ENCODE measurements at regions not wholly inside any gene's neighbourhood (a gene's known extent, or its start where the extent isn't known, plus 50 kb on each side); places are given as distances from the start of the nearest gene placed in this dataset.

DNA sequence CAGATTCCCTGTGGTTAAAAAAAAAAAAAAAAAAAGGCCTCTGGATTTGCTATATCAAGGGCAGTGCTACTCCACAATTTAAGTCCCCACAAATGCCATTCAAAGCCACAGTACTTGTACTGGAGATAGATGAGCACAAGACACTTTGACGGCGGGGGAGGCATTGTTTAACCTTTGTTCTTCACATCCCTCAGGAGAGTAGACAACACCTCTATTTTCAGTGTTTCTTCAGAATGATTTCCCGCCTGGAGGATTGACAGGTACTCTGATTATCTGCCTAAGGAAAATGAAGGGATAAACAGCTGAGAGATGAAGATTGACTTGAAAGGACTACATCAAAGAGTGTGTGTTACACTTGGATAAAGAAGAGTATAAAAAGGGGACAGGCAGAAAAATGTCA is 58.7 kb downstream of the OTOL1 start:
- Histone ChIP-seq H3K36me3 (ENCODE audit: insufficient read depth, low read depth, low read length) (no peaks in the 10 kb centered on the region), H3K4me1 (ENCODE audit: insufficient read depth, low read length) (peaks cover 6% of the 10 kb centered on the region; the same call in 1 of the 2 replicates), H3K9me3 (ENCODE audit: insufficient read depth, low read depth, low read length) (no peaks in the 10 kb centered on the region), H3K27ac (ENCODE audit: low read length) (no peak overlapping the region), H3K27me3 (ENCODE audit: insufficient read depth, low read length) (no peaks in the 10 kb centered on the region), H3K4me3 (ENCODE audit: low read length) (no peak overlapping the region), H3K9ac (ENCODE audit: low read depth, low read length) (no peak overlapping the region)

DNA sequence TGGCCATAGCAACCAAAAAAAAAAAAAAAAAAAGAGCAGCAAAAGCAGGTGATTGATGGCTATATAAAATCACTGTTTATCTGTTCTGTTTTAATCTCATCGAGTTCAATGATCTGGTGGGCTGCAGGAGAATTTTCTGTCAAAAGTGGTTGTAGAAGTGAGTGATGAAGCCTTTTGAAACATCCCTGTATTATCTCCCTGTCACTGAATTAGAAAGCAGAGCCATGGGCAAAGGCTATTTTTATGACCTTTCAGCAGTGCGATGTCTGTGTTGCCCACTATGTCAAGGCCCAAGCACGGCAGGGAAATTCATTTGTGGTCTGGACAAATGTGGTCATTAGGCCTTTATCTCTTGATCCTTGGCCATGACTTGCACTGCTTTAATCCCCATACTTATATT is 59.9 kb downstream of the OTOL1 start:
- no peak overlapping the region for H3K9ac ChIP-seq (ENCODE audit: low read depth, low read length)
- H3K4me3 ChIP-seq (ENCODE audit: low read length), result no peak overlapping the region
- no peak overlapping the region for H3K27ac ChIP-seq (ENCODE audit: low read length)
- H3K4me1 ChIP-seq (ENCODE audit: insufficient read depth, low read length), result peaks cover 6% of the 10 kb centered on the region; the same call in 1 of the 2 replicates
- no peaks in the 10 kb centered on the region for H3K27me3 ChIP-seq (ENCODE audit: insufficient read depth, low read length)
- H3K36me3 ChIP-seq (ENCODE audit: insufficient read depth, low read depth, low read length), result no peaks in the 10 kb centered on the region
- no peaks in the 10 kb centered on the region for H3K9me3 ChIP-seq (ENCODE audit: insufficient read depth, low read depth, low read length)

DNA sequence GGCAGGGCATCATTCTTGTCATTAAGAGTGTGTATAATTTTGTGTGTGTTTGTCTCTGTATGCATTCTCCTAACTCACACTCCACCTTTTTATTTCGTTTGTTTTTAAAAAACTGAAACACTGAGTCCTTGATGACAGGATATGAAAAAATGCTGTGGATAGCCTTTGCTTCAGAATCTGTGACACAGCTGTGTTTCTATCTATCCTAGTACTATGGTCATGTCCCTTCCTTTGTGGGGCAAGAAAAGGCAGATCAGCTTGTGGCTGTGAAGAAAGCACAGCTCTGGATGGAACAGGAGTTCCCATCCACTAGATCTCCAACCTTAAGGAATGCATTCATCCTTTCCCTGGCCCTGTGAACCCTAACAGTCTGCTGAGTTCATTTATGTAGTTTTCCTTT is 60.3 kb downstream of the OTOL1 start:
- H3K4me3 ChIP-seq (ENCODE audit: low read length), result no peak overlapping the region
- no peak overlapping the region for H3K27ac ChIP-seq (ENCODE audit: low read length)
- H3K9ac ChIP-seq (ENCODE audit: low read depth, low read length), result no peak overlapping the region
- peaks cover 6% of the 10 kb centered on the region; the same call in 1 of the 2 replicates for H3K4me1 ChIP-seq (ENCODE audit: insufficient read depth, low read length)
- H3K9me3 ChIP-seq (ENCODE audit: insufficient read depth, low read depth, low read length), result no peaks in the 10 kb centered on the region
- H3K36me3 ChIP-seq (ENCODE audit: insufficient read depth, low read depth, low read length), result no peaks in the 10 kb centered on the region
- H3K27me3 ChIP-seq (ENCODE audit: insufficient read depth, low read length), result no peaks in the 10 kb centered on the region

DNA sequence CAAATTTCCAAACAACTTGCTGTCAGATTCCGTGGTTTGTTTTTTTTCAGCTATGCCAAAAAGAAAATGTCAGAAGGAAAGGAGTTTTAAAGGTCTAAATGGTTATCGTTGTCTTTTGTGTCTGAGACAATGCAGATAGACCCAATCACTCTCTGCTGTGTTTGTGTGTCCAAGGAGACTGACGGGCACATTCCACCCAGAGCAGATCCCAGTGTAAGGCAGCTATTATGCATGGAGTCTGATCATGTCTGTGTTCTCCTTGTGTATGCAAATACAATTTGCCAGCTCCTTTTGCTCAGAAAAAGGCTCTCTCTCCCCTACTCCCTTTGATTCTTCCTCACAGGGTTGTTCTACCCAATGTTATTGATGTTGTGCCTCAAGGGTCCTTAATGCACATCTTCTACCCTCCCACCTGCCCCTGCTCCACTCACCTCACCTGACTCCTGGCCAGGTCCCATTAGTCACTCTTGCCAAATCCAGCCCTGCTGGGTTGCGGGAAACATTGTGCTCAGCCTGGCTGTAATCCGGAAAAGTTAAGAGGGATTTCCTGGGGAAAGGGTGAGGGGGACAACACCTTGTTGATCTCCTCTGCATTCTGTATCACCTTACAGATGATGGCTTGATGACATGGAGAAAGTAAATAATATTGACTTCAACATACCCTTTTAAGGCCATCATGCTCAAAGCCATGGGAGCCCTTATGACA is 61.0 kb downstream of the OTOL1 start:
- H3K9ac ChIP-seq (ENCODE audit: low read depth, low read length), result no peak overlapping the region
- H3K4me1 ChIP-seq (ENCODE audit: insufficient read depth, low read length), result peaks cover 6% of the 10 kb centered on the region; the same call in 1 of the 2 replicates
- no peak overlapping the region for H3K4me3 ChIP-seq (ENCODE audit: low read length)
- H3K27me3 ChIP-seq (ENCODE audit: insufficient read depth, low read length), result no peaks in the 10 kb centered on the region
- H3K36me3 ChIP-seq (ENCODE audit: insufficient read depth, low read depth, low read length), result no peaks in the 10 kb centered on the region
- no peak overlapping the region for H3K27ac ChIP-seq (ENCODE audit: low read length)
- no peaks in the 10 kb centered on the region for H3K9me3 ChIP-seq (ENCODE audit: insufficient read depth, low read depth, low read length)

DNA sequence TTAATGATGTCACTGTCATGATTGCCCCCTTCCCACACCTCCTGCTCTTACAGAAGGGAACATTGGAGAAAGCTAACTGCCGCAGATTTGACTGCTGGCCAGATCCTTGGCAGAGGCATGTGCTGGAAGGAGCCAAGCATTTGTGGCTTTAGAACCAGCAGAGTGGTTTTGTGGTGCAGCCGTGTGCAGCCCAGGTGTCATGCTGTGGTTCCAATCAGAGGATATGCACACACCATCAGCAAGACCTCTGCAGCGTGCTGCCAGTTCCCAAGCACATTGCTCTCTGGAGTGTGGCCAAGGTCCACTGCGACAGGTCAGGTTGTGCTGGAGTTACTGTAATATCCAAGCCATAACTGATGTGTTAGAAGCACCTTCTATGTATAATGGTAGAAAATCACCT is 61.6 kb downstream of the OTOL1 start:
- H3K27ac ChIP-seq (ENCODE audit: low read length), result no peak overlapping the region
- H3K36me3 ChIP-seq (ENCODE audit: insufficient read depth, low read depth, low read length), result no peaks in the 10 kb centered on the region
- no peak overlapping the region for H3K4me3 ChIP-seq (ENCODE audit: low read length)
- H3K27me3 ChIP-seq (ENCODE audit: insufficient read depth, low read length), result no peaks in the 10 kb centered on the region
- H3K4me1 ChIP-seq (ENCODE audit: insufficient read depth, low read length), result no peaks in the 10 kb centered on the region
- no peak overlapping the region for H3K9ac ChIP-seq (ENCODE audit: low read depth, low read length)
- no peaks in the 10 kb centered on the region for H3K9me3 ChIP-seq (ENCODE audit: insufficient read depth, low read depth, low read length)

DNA sequence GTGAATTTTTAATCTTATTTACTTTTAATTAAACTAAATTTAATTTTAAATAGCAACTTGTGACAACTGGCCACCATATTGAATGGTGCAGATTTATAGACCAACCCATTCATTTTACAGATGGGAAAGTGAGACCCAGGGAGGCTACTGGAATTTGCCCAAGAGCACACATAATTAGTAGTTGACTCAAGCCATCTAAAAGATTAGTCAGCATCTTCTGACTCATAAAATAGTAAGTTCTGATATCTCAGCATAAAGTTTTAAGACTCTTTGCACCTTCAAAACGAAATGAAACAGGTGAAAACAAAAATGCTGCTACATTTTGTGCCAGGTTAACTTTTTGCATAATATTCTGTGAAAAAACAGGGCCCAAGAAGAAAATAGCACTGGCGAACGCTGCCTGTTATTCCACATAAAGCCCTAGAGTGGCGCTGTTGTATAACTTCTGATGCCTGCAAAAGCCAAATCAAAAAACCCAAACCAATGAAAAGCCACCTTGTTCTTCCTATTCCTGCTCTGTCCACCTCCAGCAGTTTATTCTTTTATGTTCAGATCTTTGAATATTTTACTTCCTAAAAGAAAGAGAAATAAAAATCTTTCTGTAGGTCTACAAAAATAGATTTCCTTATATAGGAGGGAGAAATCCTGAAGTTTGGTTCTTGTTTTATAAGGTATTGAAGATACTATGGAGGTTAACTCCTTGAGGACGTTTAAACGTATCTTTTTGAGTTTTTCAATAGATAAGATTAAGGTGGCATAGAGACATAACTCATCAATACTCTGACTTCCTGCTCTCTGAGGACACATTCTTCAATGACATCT is 62.8 kb downstream of the OTOL1 start:
- Histone ChIP-seq H3K27ac (ENCODE audit: low read length) (no peak overlapping the region), H3K36me3 (ENCODE audit: insufficient read depth, low read depth, low read length) (no peaks in the 10 kb centered on the region)

DNA sequence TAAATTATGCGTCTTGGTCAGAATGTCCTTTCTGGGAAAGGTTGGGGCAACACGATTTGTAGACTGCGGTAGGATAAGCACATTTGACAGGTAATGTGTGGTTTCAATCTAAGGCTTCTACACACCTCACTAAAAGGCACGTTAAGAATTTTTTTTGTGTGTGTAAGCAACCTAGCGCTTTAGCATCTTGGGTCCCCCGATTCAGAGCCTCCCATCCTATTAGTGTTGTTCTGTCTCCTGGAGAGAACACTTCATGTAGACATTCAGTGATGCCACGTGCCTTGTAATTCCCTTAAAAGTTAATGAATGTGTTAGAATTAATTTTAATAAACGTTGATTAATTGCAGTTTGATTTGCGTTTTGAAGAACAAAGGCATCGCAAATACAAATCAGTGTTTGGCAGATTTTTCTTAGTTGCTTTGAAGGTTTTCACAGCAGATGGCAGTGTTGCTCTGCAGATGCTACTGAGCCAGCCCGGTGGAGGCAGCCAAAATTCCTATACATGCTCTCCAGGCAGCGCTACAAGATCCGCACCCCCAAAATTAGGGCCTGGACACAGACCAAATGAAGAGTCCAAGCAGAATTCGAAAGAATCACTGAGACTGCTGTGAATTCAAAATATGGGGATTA is 63.5 kb downstream of the OTOL1 start:
- H3K4me3 ChIP-seq (ENCODE audit: low read length), result no peak overlapping the region
- H3K9ac ChIP-seq (ENCODE audit: low read depth, low read length), result no peak overlapping the region
- no peaks in the 10 kb centered on the region for H3K4me1 ChIP-seq (ENCODE audit: insufficient read depth, low read length)
- no peaks in the 10 kb centered on the region for H3K9me3 ChIP-seq (ENCODE audit: insufficient read depth, low read depth, low read length)
- no peaks in the 10 kb centered on the region for H3K27me3 ChIP-seq (ENCODE audit: insufficient read depth, low read length)
- no peaks in the 10 kb centered on the region for H3K36me3 ChIP-seq (ENCODE audit: insufficient read depth, low read depth, low read length)
- H3K27ac ChIP-seq (ENCODE audit: low read length), result no peak overlapping the region

More for the DNA sequence above, 62.8 kb downstream of the OTOL1 start:
- Histone ChIP-seq H3K4me1 (ENCODE audit: insufficient read depth, low read length) (no peaks in the 10 kb centered on the region), H3K27me3 (ENCODE audit: insufficient read depth, low read length) (no peaks in the 10 kb centered on the region), H3K4me3 (ENCODE audit: low read length) (no peak overlapping the region), H3K9ac (ENCODE audit: low read depth, low read length) (no peak overlapping the region), H3K9me3 (ENCODE audit: insufficient read depth, low read depth, low read length) (no peaks in the 10 kb centered on the region)

DNA sequence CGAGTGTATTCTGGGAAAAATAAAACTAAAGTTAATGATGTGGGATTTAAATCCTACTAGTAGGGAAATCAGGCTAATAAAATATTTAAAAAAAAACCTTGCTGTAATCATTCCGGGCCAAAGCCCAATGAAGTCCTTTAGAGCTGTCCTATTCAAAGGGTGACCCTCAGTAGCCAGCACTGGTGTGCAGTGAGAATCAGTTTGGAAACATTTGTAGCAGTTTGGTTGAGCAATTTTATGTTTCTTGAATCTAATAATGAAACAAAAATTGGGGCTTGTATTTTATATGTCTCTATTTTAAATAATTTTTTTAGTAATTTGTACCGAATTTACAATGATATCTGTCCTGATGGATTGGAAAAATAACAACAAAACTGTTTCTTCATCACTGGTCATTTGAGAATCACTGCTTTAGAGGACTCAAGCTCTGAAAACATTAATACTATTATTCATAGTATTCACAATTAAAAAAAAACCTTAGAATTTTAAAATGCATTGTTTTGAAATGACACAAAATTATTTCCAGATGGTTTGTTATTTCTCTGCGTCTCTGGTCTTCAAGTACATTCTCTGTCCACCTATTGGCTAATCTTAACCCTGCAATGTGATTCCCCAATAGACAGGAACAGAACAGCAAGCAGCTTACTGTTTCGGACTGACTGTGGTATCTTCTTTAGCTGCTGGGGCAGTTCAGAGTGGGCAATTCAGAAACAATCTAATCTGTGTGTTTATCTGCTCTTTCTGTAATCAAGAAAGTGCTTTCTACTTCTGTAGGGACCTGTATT is 71.2 kb downstream of the OTOL1 start:
- no peak overlapping the region for H3K4me3 ChIP-seq (ENCODE audit: low read length)
- H3K27me3 ChIP-seq (ENCODE audit: insufficient read depth, low read length), result no peaks in the 10 kb centered on the region
- no peaks in the 10 kb centered on the region for H3K4me1 ChIP-seq (ENCODE audit: insufficient read depth, low read length)
- H3K9me3 ChIP-seq (ENCODE audit: insufficient read depth, low read depth, low read length), result no peaks in the 10 kb centered on the region
- H3K27ac ChIP-seq (ENCODE audit: low read length), result no peak overlapping the region
- no peak overlapping the region for H3K9ac ChIP-seq (ENCODE audit: low read depth, low read length)
- H3K36me3 ChIP-seq (ENCODE audit: insufficient read depth, low read depth, low read length), result no peaks in the 10 kb centered on the region

DNA sequence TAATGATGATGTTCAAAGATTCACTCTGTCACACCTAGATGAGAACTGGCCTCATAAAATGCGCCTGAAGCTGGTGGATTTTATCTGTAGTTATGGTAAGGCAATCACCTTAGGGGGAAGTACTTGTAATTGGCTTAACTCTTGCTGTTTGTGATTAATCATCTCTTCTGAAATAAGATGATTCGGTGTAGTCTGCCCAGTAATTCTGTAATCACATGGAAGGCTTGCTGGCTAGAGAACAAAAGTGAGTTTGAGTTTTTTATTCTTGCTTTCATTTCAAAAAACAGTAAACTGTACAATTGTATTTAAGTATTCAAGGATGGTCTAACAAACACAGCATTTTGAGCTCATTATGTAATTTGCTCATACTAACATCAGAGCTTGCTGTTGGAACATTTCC is 72.1 kb downstream of the OTOL1 start:
- Histone ChIP-seq H3K36me3 (ENCODE audit: insufficient read depth, low read depth, low read length) (no peaks in the 10 kb centered on the region), H3K27me3 (ENCODE audit: insufficient read depth, low read length) (no peaks in the 10 kb centered on the region), H3K4me3 (ENCODE audit: low read length) (no peak overlapping the region), H3K27ac (ENCODE audit: low read length) (no peak overlapping the region), H3K4me1 (ENCODE audit: insufficient read depth, low read length) (no peaks in the 10 kb centered on the region), H3K9me3 (ENCODE audit: insufficient read depth, low read depth, low read length) (no peaks in the 10 kb centered on the region), H3K9ac (ENCODE audit: low read depth, low read length) (no peak overlapping the region)

DNA sequence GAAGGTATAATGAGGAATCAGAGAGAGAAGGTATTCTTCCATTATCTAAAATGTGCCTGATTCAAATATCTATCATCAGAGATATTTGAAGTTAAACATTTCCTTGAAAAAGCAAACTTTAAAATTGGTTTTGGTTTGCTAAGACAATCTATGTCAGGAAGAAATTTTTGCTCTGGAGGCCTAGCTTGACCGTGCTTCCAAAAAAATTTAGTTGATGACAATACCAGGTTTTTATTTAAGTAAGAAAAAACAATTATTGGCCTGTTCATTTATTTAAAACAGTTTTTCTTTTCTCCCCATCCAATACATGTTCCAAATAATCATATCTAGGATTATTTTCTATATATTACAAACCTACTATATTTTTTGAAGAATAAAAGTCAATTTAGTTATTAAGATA is 75.3 kb downstream of the OTOL1 start:
- H3K36me3 ChIP-seq (ENCODE audit: insufficient read depth, low read depth, low read length), result no peaks in the 10 kb centered on the region
- no peak overlapping the region for H3K9ac ChIP-seq (ENCODE audit: low read depth, low read length)
- no peak overlapping the region for H3K4me3 ChIP-seq (ENCODE audit: low read length)
- no peak overlapping the region for H3K27ac ChIP-seq (ENCODE audit: low read length)
- H3K9me3 ChIP-seq (ENCODE audit: insufficient read depth, low read depth, low read length), result no peaks in the 10 kb centered on the region
- H3K4me1 ChIP-seq (ENCODE audit: insufficient read depth, low read length), result no peaks in the 10 kb centered on the region
- H3K27me3 ChIP-seq (ENCODE audit: insufficient read depth, low read length), result no peaks in the 10 kb centered on the region

DNA sequence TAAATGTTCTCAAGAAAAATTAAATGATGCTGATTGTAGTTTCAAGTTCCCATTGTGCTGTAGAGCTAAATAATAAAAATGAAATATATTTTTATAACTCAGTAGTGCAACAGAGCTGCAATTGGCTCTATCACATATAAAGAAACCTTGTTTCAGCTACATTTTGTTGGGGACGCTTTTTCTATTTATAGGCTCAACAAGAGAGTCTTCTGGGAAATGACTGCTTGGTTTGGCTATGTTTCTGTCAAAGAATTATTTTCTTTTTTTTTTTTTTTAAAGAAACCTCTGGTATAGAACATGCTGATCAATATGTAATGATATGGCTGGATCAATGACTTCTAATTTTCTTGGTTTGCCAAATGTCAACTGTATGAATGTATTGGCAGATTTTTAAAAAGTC is 76.5 kb downstream of the OTOL1 start:
- H3K9ac ChIP-seq (ENCODE audit: low read depth, low read length), result no peak overlapping the region
- H3K4me1 ChIP-seq (ENCODE audit: insufficient read depth, low read length), result no peaks in the 10 kb centered on the region
- H3K4me3 ChIP-seq (ENCODE audit: low read length), result no peak overlapping the region
- H3K9me3 ChIP-seq (ENCODE audit: insufficient read depth, low read depth, low read length), result no peaks in the 10 kb centered on the region
- H3K27ac ChIP-seq (ENCODE audit: low read length), result no peak overlapping the region
- no peaks in the 10 kb centered on the region for H3K36me3 ChIP-seq (ENCODE audit: insufficient read depth, low read depth, low read length)
- H3K27me3 ChIP-seq (ENCODE audit: insufficient read depth, low read length), result no peaks in the 10 kb centered on the region
